Activated T-cell treated with anti-CD3 and anti-CD28 coated beads for 48 hours (primary cell): ENCODE measurements at regions not wholly inside any gene's neighbourhood (a gene's known extent, or its start where the extent isn't known, plus 50 kb on each side); places are given as distances from the start of the nearest gene placed in this dataset.

Experiments
- DNase-seq: peaks from one replicate; pipeline ENCODE4 v3.0.0-alpha.2; 2020; ENCODE audit warnings: low read depth

DNA sequence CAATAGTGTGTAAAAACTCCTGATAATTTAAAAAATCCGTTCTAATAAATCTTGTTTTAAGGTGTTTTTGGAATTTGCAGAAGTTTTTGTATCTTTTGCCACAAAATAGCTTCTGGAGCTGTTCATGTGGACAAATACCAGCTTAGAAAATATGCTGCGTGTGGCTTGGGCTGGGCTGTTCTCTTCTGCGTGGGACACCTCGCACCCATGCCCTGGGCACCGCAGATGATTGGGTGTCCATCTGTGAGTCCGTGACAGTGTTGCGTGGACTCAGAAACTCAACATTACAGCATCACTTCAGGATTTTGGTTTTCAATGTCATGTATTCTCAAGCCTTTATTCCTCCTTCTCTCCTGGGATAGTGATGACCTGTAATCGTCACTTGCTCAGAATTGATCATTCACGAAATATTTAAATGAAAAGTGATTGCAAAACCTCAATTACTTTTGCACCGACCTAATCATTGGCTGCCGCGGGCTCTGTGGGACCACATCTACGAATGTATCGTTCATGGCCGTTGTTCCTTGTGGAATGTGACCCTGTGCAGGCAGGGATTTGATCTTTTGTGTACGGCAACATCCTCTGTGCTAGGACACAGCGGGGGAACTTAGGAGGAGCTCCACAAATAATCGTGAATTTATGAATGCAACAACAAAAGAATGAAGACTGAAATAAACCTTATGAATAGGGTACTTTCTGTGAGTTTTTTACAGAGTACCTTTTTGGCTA lies 210.3 kb upstream of the FOXF1 start:
- no peak for DNase-seq

DNA sequence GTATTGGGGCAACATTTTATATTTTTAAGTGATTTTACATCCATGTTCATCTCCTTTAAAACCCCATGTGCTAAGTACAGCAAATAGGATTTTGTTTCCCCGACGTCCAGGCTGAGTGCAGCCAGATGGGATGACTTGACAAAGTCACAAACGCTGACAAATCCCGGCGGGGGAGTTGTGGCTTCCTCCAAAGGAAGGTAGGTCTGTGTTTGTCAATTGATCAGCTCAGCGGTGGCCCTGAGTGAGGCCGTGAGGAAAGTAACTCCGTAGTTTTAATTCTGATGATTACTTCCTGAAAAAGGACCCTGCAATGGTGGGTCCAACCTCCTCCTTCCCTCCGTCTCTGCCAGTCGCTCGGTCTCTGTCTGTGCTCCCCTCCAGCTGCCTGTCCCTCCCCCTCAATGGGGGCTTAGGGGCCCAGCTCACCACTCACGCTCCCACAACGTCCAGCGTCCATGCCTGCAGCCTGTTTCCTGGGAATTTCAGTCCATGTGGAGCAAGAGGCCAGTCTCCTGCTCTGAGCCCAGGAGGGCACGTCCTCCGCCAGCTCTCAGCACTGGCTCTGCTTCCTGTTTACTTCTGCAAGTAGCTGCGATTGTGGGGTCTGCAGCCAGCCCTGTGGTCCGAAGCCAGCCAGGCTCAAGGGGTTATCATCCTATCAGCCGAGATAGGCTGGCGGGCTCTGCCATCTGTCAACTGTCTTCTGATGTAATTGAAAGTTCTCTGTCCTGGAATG lies 209.4 kb upstream of the FOXF1 start:
- no peak for DNase-seq

DNA sequence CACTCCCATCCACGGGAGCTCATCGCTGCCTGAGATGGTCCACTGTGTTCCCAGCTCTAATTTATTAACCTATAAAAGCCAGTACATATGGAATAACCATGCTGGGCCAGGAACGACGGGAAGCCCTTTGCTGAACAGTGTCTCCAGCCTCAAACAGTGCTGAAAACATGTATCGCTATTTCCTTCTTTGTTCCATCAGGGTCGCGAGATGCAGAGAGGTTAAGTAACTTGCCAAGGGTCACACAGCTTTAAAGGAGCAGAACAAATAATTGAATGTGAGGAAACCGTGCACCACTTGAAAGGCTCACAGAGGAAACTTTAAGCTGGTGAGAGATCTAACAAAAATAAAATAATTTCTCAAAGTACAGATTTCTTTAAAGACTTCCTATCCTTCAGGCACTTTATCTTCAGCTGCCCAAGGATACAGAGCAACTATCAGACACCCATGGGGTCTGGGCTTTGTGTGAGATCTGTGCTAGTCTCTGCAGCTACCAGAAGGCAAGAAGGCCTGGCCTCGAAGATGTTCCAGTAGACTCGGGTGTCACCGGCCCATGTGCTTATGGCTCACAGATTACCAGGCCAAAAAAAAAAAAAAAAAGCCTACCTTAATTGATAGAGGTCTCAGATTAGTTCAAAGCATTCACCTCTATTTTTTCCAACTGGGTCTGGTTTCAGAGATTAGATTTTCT lies 207.8 kb upstream of the FOXF1 start:
- no peak for DNase-seq

DNA sequence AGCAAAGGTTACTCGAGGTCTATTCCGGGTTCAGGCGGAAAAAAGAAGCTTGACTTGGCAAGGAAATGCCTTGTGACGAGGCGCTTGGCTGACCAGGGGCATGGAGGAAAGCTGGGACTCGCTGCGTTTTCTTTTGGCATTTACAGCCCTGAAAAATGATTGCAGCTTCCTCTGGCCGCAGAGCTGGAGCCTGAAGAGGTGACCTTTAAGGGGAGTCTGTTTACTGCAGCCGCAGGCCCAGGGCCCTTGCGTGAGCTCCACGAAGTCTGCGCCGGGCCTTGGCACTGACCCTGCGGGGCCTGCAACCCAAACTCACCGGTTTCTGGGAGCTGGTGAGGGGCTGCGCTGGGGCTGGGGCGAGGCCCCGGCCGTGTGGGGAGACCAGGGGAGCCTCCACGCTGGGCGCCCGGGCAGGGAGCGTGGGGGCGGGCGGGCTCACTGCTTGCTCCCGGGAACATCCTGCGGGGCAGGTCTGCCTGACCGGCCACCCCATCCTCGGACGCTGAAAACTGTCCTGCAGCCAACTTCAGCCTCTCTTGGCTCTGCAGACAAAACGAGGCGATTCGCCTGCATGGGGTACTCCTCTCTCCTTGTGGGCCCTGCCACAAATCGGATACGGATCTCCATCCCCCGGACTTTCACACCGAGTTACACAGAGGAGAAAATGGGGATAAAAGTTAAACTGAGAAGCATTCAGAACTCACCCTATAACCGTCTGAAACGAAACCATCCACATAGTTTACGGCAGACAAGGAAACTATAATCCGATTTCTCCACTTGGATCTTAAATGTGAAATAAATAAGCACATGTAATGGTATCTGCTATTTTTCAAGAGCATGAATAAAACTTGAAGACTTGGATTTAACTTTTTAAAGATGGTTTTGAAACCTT lies 206.3 kb upstream of the FOXF1 start:
- no peak for DNase-seq

DNA sequence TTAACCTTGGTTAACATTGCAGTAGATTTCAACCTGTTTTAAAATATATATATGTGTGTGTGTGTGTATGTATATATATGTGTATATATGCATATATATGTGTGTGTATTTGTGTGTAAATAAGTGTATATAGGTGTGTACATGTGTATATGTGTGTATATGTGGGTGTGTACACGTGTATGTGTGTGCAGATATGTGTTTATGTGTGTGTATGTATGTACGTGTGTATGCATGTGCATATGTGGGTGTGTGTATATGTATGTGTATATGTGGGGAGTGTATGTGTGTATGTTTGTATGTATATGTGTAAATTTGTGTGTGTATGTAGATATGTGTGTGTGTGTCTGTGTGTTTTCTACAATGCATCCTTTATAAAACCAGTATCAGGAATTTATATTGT lies 205.5 kb upstream of the FOXF1 start:
- no peak for DNase-seq

DNA sequence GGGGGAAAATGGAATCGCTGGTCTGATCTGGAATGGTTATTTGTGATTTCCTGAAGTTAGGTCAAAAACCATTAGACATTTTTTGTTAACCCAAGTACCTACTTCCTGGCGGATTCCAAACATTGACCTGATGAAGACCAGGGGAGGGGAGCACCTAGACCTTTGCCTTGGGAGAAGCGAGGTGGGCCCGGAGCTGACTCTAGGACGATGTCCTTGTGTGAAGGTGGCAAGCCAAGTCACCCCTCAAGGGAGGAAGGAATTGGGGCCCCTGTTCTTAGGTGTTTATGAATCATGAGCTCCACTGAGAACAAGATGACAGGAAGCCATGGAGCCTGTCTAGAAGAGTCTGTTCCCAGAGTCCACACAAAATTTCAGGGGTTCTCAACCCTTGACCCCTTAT lies 204.9 kb upstream of the FOXF1 start:
- DNase-seq, result no peak

DNA sequence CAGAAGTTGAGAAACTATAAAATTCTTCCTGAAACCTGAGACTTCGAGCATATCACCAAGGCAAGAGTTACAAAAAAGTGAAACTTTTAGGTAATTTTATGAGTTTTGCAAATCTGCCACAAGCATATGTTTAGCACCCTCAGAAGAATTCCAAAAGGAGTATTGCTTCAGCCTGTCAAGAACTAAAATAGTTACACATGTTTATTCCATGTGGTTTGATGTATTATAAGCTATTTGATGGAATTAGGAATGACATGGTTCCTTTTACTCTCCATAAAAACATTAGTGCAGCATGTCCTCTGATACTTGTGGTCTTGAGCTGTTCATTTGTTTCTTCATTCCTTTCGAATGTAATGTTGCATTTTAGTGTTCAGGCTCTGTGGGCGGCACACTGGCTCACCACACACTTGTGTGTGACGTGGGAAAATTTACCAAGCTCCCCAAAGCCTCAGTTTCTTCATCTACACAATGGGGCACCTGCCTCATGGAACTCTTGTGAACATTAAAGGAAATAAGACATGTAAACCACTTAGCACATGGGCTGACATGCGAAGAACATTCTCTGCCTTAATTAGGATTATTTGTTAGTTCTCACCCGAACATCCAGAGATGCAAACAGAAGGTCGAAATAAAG lies 204.2 kb upstream of the FOXF1 start:
- no peak for DNase-seq

DNA sequence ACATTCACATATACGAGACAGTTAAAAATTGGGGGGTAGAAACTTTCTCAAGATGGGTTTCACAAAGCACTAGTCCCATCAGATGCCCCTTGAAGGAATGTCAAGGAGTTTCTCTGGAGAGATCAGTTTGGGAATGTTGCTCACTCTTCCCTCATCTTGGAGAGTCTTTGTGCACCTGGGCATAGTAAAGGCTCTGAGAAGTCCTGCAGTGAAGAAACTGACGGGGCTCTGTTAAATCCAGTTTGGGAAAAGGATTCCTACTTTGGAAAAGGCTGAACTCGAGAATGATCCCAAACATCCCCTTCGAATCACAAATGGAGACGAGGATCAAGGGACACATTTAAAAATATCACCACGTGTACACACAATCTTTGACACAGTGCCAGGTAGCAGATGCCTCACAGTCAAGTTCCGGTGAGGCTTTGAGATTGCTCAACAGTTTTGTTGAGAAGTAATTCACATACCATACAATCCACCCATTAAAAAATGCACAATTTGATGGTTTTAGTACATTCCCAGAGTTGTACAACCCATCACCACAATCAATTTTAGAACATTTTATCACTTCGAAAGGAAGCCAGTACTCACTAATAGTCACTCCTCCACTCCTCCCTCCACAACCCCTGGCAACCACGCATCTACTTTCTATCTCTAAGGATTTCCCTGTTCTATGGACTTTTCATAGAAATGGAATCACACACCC lies 203.4 kb upstream of the FOXF1 start:
- DNase-seq, result no peak

DNA sequence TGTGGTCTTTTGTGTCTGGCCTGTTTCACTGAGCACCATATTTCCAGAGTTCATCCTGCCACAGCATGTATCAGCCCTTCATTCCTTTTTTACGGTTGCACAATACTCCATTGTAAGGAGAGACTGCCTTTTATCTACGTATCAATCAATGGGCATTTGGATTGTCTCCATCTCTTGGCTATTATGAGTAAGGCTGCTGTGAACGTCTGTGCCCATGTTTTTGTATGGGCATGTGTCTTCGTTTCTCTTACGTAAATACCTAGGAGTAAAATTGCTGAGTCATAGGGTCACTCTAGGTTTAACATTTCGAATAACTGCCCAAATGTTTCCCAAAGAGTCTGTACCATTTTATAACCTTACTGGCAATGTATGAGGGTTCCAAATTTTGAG lies 202.8 kb upstream of the FOXF1 start:
- no peak for DNase-seq

DNA sequence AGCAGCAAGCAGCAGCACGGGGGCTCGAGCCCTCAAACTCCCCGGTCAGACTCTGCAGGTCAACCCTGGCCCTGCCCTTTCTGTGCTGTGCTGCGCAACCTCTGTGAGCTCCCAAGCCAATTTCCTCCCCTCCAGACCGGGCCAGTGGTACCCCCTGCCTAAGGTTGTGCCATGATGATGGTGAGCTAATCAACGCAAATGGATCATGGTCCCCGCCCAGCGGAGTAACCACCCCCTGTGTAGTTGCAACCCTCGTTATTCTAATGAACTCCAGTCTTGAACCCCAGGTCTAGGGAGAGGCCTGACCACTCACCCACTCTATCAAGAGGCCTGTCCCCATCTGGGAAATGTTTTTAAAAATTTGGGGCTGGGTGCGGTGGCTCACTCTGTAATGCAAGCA lies 201.8 kb upstream of the FOXF1 start:
- no peak for DNase-seq

DNA sequence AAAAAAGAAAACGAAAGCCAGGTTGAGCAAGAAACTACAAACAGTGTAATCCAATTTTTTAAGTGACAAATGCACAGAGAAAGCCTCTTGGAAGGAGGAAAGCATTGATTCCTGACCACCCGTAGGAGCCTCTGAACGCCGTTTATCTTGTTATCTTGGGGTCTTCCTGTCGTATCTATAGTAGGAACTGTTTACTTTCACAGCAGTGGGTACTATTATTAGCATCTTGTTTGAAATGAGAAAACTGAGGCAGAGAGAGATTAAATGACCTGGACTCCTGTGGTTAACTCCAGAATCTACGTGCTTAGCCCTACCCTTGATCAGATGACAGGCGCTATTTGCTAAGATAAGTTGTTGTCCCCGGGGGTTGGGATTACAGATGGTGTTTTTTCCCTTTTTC lies 196.7 kb upstream of the FOXF1 start:
- DNase-seq, result no peak

DNA sequence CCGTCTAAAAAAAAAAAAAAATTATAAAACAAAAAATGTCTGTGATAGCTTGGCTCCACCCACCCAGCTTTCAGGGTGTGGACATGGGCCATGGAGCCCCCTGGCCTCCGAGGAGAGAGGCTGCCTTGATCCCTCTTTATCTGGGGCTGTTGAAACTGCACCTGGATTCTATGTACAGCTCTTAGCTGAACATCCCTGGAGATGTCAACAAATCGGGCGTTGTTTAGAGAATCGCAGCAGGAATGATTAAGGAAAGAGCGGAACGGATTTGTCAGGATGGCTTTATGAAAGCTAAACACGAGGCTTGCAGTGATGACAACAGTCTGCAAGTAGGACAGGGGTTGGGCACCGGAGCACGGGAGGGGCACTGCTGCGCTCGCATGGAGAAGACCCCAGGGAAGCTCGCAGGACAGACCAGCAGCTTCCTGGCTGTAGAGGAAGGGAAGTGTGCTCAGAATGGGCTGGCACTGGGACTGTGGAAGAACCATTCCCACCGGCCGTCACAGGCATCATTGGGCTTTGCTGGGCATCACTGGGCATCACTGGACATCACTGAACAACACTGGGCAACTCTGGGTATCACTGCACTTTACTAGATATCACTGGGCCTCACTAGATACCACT lies 195.8 kb upstream of the FOXF1 start:
- DNase-seq, result no peak

DNA sequence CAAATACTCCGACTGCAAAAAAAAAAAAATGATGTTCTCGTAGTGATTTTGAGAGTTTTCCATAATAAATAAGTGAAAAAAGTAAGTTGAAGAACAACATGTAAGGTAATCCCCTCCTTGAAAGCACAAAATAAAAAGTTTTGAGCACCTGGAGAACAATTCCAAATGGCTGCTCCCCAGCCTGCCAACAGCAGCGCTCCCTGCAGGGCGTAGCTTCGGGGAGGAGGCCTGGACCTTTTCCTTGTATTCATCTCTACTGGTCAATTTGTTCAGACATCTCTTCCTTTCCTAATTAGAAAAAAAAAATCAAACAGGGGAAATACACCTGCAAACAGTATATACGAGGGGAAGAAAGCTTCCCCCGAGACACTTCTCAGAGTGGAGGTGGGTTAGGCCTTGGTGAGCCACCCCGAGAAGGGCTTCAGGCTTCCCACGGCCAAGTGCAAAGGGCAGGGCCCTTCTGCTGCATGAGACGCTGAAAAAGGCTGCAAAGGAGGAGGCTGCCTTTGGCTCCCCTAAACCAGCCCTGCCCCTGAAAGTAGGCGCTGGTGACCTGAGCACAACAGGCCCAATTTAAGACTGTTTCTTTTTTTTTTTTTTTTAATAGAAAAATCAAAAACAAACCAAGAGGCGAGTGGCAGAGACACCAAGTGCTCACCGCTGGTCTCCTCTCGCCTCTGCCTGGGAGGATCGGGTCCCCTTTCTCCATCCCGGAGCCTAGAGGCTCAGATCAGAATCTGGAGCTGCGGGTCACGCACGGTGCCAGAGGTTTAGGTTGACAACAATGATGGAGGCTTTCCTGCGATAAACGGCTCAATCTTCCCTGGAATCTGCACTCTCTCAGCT lies 193.1 kb upstream of the FOXF1 start:
- DNase-seq, result no peak

DNA sequence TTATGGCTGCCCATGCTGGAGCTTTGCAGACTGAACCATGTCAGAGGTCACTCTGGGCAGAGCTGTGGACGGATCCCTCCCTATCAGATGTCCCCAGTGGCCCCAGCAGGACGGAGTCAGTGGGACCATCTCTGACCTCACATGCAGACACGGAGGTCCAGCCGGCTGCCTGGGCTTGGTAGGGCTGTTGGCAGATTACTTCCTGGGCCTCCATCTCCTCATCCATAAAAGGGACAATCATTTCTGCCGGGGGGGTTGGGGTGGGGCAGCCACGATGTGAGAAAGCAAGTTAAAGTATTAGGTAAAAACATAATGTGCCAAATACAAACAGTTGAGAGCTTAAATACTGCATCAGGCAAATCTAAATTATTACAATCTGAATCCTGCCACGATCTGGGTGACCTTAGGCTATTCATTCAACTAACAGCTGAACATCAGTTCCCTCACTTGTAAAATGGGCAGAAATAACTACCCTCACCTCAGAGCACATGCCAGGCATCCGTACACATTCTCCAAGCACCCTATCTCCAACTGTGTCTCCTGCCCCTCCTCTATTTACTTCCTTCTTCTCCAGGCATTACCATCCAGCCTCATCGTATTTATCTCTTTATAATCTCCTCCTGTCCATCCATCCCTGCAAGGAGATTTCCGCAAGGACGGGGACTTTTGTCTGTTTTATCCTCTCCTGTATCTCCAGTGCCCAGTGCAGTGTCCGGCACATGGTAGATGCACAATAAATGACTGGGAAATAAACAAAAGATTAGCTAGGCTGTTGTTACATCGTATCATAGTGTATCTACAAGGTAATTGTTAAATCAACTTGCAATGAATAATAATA lies 192.3 kb upstream of the FOXF1 start:
- DNase-seq, result no peak

DNA sequence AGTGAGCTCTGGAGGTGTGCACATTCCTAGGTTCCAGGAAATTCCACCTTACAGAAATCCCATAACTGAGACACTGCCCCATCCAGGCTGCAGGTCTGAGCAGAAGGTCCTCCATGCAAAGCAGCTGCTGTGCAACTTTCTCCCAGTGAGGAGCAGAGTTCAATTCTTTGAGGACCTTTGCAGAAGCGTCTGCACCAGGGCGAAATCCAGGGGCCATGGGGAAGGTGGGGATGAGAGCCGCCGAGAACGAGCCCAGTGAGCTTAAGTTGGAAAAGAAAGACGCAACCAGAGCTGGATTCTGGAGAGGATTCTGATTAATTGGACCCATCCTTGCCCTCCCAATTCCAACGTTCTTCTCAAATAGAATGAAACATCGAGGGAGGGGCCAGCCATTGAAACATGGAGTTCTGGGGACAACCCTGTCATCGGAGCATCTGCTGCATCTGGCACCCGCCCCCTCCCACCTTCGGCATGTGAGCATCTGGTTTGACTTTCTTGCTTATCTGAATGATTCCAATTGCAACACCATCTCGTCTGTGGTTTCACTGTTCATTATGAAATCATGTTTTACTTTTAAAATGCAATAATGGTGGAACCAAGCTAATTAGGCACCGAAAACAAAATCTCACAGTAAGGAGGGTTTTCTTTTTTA lies 190.6 kb upstream of the FOXF1 start:
- no peak for DNase-seq

DNA sequence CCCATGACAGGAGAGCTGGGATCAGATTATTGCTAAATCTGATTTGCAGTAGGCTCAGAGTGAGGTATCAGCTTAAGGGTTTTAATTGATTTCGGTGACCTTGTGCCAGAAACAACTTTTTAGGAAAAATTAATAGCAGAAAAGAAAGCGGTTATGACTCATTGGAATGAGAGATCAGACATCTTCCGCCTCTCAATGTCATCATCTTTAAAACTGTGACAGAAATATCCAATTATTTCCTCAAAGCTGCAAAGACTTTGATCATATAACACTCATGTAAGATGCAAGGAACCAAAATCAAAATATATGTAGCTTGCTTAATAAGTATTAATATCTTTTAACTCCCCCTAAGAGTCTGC lies 190.1 kb upstream of the FOXF1 start:
- no peak for DNase-seq

DNA sequence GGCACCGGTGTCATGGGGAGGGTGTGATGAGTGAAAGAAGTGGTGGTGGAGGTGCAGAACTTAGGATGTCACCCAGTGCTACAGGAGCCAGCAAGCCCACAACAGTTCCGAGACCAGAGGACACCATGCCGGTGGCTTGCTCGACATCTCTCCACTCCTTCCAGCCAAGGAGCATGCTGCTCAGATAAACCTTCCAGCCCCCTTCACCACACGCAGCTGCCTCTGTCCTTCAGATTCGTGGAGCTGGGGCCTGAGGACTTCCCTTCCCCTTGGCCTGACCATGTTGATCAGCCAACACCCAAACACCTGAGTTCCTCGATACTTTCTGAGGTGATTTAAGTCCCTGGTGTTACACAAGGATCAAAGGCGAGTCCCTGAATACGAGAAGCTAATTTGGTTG lies 188.8 kb upstream of the FOXF1 start:
- no peak for DNase-seq

DNA sequence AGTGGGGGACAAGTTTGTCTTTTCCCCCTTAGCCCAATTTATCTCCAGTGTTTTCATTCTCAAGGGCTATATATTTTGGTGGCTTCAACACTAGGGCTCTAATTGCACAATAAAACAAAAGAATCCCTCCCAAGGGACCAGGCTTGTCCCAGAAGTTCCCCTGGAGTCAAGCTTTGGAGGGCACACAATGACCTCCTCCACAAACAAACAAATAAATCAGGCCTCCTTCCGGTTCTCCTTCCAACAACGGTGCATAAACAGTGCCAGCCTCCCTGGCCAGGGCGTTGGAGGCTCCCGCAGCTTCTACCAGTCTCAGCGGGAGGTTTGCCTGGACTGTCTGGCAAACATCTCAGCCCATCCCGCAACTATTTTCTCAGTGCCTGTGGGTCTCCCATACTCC lies 188.0 kb upstream of the FOXF1 start:
- no peak for DNase-seq
